Astrocyte (in vitro differentiated cells and primary cell): ENCODE measurements at regions not wholly inside any gene's neighbourhood (a gene's known extent, or its start where the extent isn't known, plus 50 kb on each side); places are given as distances from the start of the nearest gene placed in this dataset.

ENCODE experiments used
- DNase-seq: peaks from one replicate; pipeline ENCODE4 v3.0.0-alpha.2; 2010; ENCODE audit warnings: low read depth
- FAIRE-seq: peaks from 2 replicates; lab custom pipeline; 2011; peaks lifted over from hg19 to GRCh38; lab: Jason Lieb, UNC
- H2AFZ ChIP-seq: 2 replicates; pipeline ENCODE4 v1.6.0; 2012; ENCODE audit warnings: low read depth, low read length, inconsistent platforms
- H3K27ac ChIP-seq: 2 replicates; pipeline ENCODE4 v1.5.1; 2011; ENCODE audit warnings: low read depth, low read length, inconsistent platforms
- H3K27me3 ChIP-seq: 2 replicates; pipeline ENCODE4 v1.6.0; 2011; ENCODE audit warnings: low read length, inconsistent platforms; ENCODE audit not compliant: insufficient read depth
- H3K36me3 ChIP-seq: 2 replicates; pipeline ENCODE4 v1.5.1; 2011; ENCODE audit warnings: low read length, inconsistent platforms; ENCODE audit not compliant: insufficient read depth
- H3K4me1 ChIP-seq: 2 replicates; pipeline ENCODE4 v1.5.1; 2011; ENCODE audit warnings: low read length, inconsistent platforms; ENCODE audit not compliant: insufficient read depth
- H3K4me2 ChIP-seq: 2 replicates; pipeline ENCODE4 v1.6.0; 2012; ENCODE audit warnings: low read length, inconsistent platforms
- H3K4me3 ChIP-seq: 2 replicates; pipeline ENCODE4 v1.5.1; 2011; ENCODE audit warnings: low read depth, mild to moderate bottlenecking, low read length, inconsistent platforms; ENCODE audit not compliant: insufficient read depth
- H3K79me2 ChIP-seq: 2 replicates; pipeline ENCODE4 v1.6.0; 2012; ENCODE audit warnings: mild to moderate bottlenecking, low read length, inconsistent platforms; ENCODE audit not compliant: insufficient read depth
- H3K9ac ChIP-seq: 2 replicates; pipeline ENCODE4 v1.6.0; 2012; ENCODE audit warnings: mild to moderate bottlenecking, low read length, inconsistent platforms
- H3K9me3 ChIP-seq: 2 replicates; pipeline ENCODE4 v1.5.1; 2012; ENCODE audit warnings: low read depth, mild to moderate bottlenecking, low read length, inconsistent platforms; ENCODE audit not compliant: insufficient read depth
- H4K20me1 ChIP-seq: 2 replicates; pipeline ENCODE4 v1.6.0; 2012; ENCODE audit warnings: low read length, inconsistent platforms; ENCODE audit not compliant: insufficient read depth
- H3K27ac Mint-ChIP-seq: one replicate; pipeline ENCODE4 v1.8.0; 2021; ENCODE audit warnings: mild to moderate bottlenecking, mixed read lengths; ENCODE audit not compliant: unreplicated experiment
- H3K27me3 Mint-ChIP-seq: one replicate; pipeline ENCODE4 v1.8.0; 2021; ENCODE audit warnings: low read depth, mixed read lengths; ENCODE audit not compliant: unreplicated experiment
- H3K36me3 Mint-ChIP-seq: one replicate; pipeline ENCODE4 v1.8.0; 2021; ENCODE audit warnings: low read depth, mixed read lengths; ENCODE audit not compliant: unreplicated experiment
- H3K4me1 Mint-ChIP-seq: one replicate; pipeline ENCODE4 v1.8.0; 2021; ENCODE audit warnings: low read depth, mixed read lengths; ENCODE audit not compliant: unreplicated experiment
- H3K4me3 Mint-ChIP-seq: one replicate; pipeline ENCODE4 v1.8.0; 2021; ENCODE audit warnings: mild to moderate bottlenecking, moderate library complexity, mixed read lengths; ENCODE audit not compliant: unreplicated experiment
- H3K9me3 Mint-ChIP-seq: one replicate; pipeline ENCODE4 v1.8.0; 2021; ENCODE audit warnings: mild to moderate bottlenecking, mixed read lengths; ENCODE audit not compliant: unreplicated experiment
- CTCF ChIP-seq: IDR thresholded peaks from 2 replicates; pipeline ENCODE4 v1.5.1; 2011; ENCODE audit warnings: low read depth, mild to moderate bottlenecking, inconsistent platforms, low read length, moderate library complexity; ENCODE audit not compliant: insufficient read depth
- EZH2 ChIP-seq: IDR thresholded peaks from 2 replicates; pipeline ENCODE4 v1.6.1; 2012; ENCODE audit warnings: mild to moderate bottlenecking, low read length, inconsistent platforms; ENCODE audit not compliant: insufficient read depth

- H3K4me3 Mint-ChIP-seq = no peak overlapping the region
- H3K4me1 Mint-ChIP-seq = peaks cover 23% of the 10 kb centered on the region
- Histone ChIP-seq H3K9me3 (no peaks in the 10 kb centered on the region), H3K4me3 (no peak overlapping the region), H3K4me2 (peak overlapping the region; percentile 55), H2AFZ (peak overlapping the region; percentile 7), H3K4me1 (peaks cover 20% of the 10 kb centered on the region), H3K9ac (peak overlapping the region; percentile 66), H3K27me3 (no peaks in the 10 kb centered on the region), H4K20me1 (no peaks in the 10 kb centered on the region), H3K79me2 (no peaks in the 10 kb centered on the region), H3K36me3 (no peaks in the 10 kb centered on the region), H3K27ac (peak overlapping the region; percentile 94)
- H3K9me3 Mint-ChIP-seq = no peaks in the 10 kb centered on the region
- H3K27ac Mint-ChIP-seq = peak overlapping the region; percentile 94
- no peaks in the 10 kb centered on the region for H3K27me3 Mint-ChIP-seq
- TF ChIP-seq CTCF (no peak), EZH2 (no peak)
- FAIRE-seq (peak; percentile 20), DNase-seq (peak; percentile 88)
- H3K36me3 Mint-ChIP-seq = no peaks in the 10 kb centered on the region
Observed at GRCh38 chr5:96220610-96221390, 212.2 kb downstream of the PCSK1 start.

GRCh38 chr5:96219580-96220281 lies 213.3 kb downstream of the PCSK1 start:
- Histone ChIP-seq H3K4me2 (peak overlapping the region; percentile 55), H3K27ac (peak overlapping the region; percentile 94), H4K20me1 (no peaks in the 10 kb centered on the region), H3K27me3 (no peaks in the 10 kb centered on the region), H3K79me2 (no peaks in the 10 kb centered on the region), H3K36me3 (no peaks in the 10 kb centered on the region), H2AFZ (peak overlapping the region; percentile 57), H3K4me1 (peaks cover 20% of the 10 kb centered on the region), H3K9ac (peak overlapping the region; percentile 66), H3K4me3 (no peak overlapping the region), H3K9me3 (no peaks in the 10 kb centered on the region)
- Mint-ChIP-seq H3K36me3 (no peaks in the 10 kb centered on the region), H3K4me1 (peaks cover 25% of the 10 kb centered on the region), H3K9me3 (no peaks in the 10 kb centered on the region), H3K4me3 (no peak overlapping the region), H3K27ac (peak overlapping the region; percentile 94), H3K27me3 (no peaks in the 10 kb centered on the region)
- DNase-seq (peak; percentile 85), FAIRE-seq (peak; percentile 92)
- TF ChIP-seq CTCF = no peak
- TF ChIP-seq EZH2 = no peak

GRCh38 chr5:96218653-96219052 lies 214.4 kb downstream of the PCSK1 start:
- Mint-ChIP-seq H3K4me1 (peaks cover 28% of the 10 kb centered on the region), H3K4me3 (no peak overlapping the region), H3K36me3 (no peaks in the 10 kb centered on the region), H3K27ac (peak overlapping the region; percentile 94), H3K27me3 (no peaks in the 10 kb centered on the region), H3K9me3 (no peaks in the 10 kb centered on the region)
- Histone ChIP-seq H3K9ac (no peak overlapping the region), H3K4me1 (peaks cover 20% of the 10 kb centered on the region), H3K79me2 (no peaks in the 10 kb centered on the region), H3K27me3 (no peaks in the 10 kb centered on the region), H3K27ac (no peak overlapping the region), H3K9me3 (no peaks in the 10 kb centered on the region), H3K36me3 (no peaks in the 10 kb centered on the region), H3K4me3 (no peak overlapping the region), H4K20me1 (no peaks in the 10 kb centered on the region), H2AFZ (no peak overlapping the region), H3K4me2 (no peak overlapping the region)
- TF ChIP-seq EZH2 = no peak
- no peak for TF ChIP-seq CTCF
- no peak for DNase-seq
- no peak for FAIRE-seq
